GM18951 (cell line): ENCODE measurements at regions not wholly inside any gene's neighbourhood (a gene's known extent, or its start where the extent isn't known, plus 50 kb on each side); places are given as distances from the start of the nearest gene placed in this dataset.
"Not testable (repeated sequence)": the region's sequence is repeated elsewhere in the genome, so short reads cannot be mapped to it uniquely, and the experiment has no call there.

Source experiments
- POLR2A ChIP-seq: IDR thresholded peaks from 4 replicates; pipeline ENCODE4 v1.6.1; 2011; ENCODE audit warnings: mild to moderate bottlenecking; ENCODE audit not compliant: insufficient read length, insufficient read depth; ENCODE audit errors: extremely low read depth
- in situ Hi-C: fragments of 300-500 bp; cut with MboI; formaldehyde crosslinking; loops from one replicate; pipeline ENCODE4 v1.12.0; 2022; ENCODE audit warnings: low sequenced_read_pairs, mixed read lengths, inconsistent platforms; ENCODE audit not compliant: unreplicated experiment

GRCh38 chr13:44304433-44304725, 69.2 kb upstream of the SERP2 start:
- in situ Hi-C loops = no loop called here
- TF ChIP-seq POLR2A = no peak

GRCh38 chr13:44305286-44305685, 68.3 kb upstream of the SERP2 start:
- no peak for TF ChIP-seq POLR2A
- in situ Hi-C loops = no loop called here

- in situ Hi-C loops = no loop called here
Observed at GRCh38 chr13:44305917-44306370, 67.7 kb upstream of the SERP2 start.

GRCh38 chr13:44306371-44307192, 67.0 kb upstream of the SERP2 start:
- TF ChIP-seq POLR2A = no peak
- in situ Hi-C loops = no loop called here

More at GRCh38 chr13:44305917-44306370, 67.7 kb upstream of the SERP2 start:
- TF ChIP-seq POLR2A = no peak

GRCh38 chr13:44307255-44307654, 66.4 kb upstream of the SERP2 start:
- in situ Hi-C loops = no loop called here
- no peak for TF ChIP-seq POLR2A

- no peak for TF ChIP-seq POLR2A
- in situ Hi-C loops = no loop called here
Observed at GRCh38 chr13:44307844-44308243, 65.8 kb upstream of the SERP2 start.

- TF ChIP-seq POLR2A = no peak
- in situ Hi-C loops = no loop called here
Observed at GRCh38 chr13:44308352-44308751, 65.3 kb upstream of the SERP2 start.

GRCh38 chr13:44309794-44310757, 63.5 kb upstream of the SERP2 start:
- no peak for TF ChIP-seq POLR2A
- in situ Hi-C loops = no loop called here

GRCh38 chr13:44311011-44311780, 62.4 kb upstream of the SERP2 start:
- in situ Hi-C loops = no loop called here
- no peak for TF ChIP-seq POLR2A

- no peak for TF ChIP-seq POLR2A
- in situ Hi-C loops = no loop called here
Observed at GRCh38 chr13:44312131-44312530, 61.5 kb upstream of the SERP2 start.

GRCh38 chr13:44312834-44313551, 60.6 kb upstream of the SERP2 start:
- in situ Hi-C loops = no loop called here
- no peak for TF ChIP-seq POLR2A

- no peak for TF ChIP-seq POLR2A
- in situ Hi-C loops = no loop called here
Observed at GRCh38 chr13:44313674-44314073, 60.0 kb upstream of the SERP2 start.

GRCh38 chr13:44314160-44314559, 59.5 kb upstream of the SERP2 start:
- in situ Hi-C loops = not testable (repeated sequence)
